Cardiac fibroblast (primary cell): ENCODE measurements at regions not wholly inside any gene's neighbourhood (a gene's known extent, or its start where the extent isn't known, plus 50 kb on each side); places are given as distances from the start of the nearest gene placed in this dataset.

Experiments
- DNase-seq, 2 donors: peaks; one replicate each; pipeline versions ENCODE4 v3.0.0 to v3.0.0-alpha.2; 2010; ENCODE audit warnings: low read depth in 2 of 2
- H3K4me3 ChIP-seq, 2 donors: replicated peaks in 1 of 2; 1 replicate in 1 of 2; 2 replicates in 1 of 2; pipeline ENCODE4 v1.5.1; 2011; ENCODE audit warnings: low read depth in 2 of 2, low read length in 2 of 2, mild to moderate bottlenecking in 2 of 2, moderate library complexity in 1 of 2
- TF ChIP-seq, protein P1 (sequence below): IDR thresholded peaks from one replicate; pipeline ENCODE4 v1.5.1; 2011; ENCODE audit warnings: low read depth, mild to moderate bottlenecking, low read length, inconsistent platforms

- TF ChIP-seq, protein P1, sequence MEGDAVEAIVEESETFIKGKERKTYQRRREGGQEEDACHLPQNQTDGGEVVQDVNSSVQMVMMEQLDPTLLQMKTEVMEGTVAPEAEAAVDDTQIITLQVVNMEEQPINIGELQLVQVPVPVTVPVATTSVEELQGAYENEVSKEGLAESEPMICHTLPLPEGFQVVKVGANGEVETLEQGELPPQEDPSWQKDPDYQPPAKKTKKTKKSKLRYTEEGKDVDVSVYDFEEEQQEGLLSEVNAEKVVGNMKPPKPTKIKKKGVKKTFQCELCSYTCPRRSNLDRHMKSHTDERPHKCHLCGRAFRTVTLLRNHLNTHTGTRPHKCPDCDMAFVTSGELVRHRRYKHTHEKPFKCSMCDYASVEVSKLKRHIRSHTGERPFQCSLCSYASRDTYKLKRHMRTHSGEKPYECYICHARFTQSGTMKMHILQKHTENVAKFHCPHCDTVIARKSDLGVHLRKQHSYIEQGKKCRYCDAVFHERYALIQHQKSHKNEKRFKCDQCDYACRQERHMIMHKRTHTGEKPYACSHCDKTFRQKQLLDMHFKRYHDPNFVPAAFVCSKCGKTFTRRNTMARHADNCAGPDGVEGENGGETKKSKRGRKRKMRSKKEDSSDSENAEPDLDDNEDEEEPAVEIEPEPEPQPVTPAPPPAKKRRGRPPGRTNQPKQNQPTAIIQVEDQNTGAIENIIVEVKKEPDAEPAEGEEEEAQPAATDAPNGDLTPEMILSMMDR, result no peak
- no peak overlapping the region for H3K4me3 ChIP-seq
- no peak for DNase-seq
Observed at GRCh38 chr20:40333591-40333990, 355.4 kb downstream of the MAFB start.

DNA sequence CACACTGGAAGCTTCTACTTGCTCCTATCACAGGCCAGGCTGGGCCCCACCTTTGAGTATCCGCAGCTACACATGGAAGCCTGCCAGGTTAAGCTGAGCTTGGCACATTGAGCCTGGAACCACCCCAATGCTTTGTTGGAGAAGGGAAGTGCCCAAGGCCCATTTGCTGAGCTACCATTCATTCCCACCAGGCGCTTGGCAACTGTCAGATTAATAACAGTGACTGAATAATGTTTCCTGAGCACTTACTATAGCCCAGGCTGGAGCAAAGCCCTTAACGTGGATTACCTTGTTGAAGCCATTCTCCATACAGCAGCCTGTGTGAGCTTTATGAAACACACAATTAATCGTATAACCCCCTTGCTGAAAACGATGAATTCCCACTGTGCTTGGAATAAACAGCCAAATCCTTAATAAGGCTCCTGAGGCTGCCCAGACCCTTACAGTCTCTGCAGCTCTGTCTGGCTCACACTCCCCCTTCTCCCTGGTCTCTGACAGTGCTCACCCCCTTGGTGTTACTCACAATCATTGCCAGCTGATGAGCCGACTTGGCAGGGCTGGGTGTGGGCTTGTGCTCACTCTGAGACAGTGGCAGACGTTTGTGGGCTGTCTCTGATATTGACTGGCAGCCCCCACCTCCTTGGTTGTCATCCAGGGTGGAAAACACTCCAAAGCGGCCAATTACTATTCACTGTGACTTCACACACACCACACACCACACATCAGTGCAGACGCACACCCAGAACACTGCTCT is 357.1 kb downstream of the MAFB start:
- H3K4me3 ChIP-seq, result no peak overlapping the region
- peak in 1 of 2 donors; percentile 6 for DNase-seq
- TF ChIP-seq, protein P1, result no peak

- DNase-seq, result no peak
- TF ChIP-seq, protein P1, result no peak
- no peak overlapping the region for H3K4me3 ChIP-seq
Observed at GRCh38 chr20:40331249-40331648, 357.8 kb downstream of the MAFB start.

- DNase-seq, result no peak
- TF ChIP-seq, protein P1, result no peak
- H3K4me3 ChIP-seq, result no peak overlapping the region
Observed at GRCh38 chr20:40329321-40329720, 359.7 kb downstream of the MAFB start.

- TF ChIP-seq, protein P1, result no peak
- DNase-seq, result no peak
- no peak overlapping the region for H3K4me3 ChIP-seq
Observed at GRCh38 chr20:40326784-40327183, 362.3 kb downstream of the MAFB start.

- H3K4me3 ChIP-seq, result no peak overlapping the region
- TF ChIP-seq, protein P1, result no peak
- DNase-seq, result no peak
Observed at GRCh38 chr20:40325006-40325568, 363.9 kb downstream of the MAFB start.
